ENCODE measurements at regions not wholly inside any gene's neighbourhood (a gene's known extent, or its start where the extent isn't known, plus 50 kb on each side); places are given as distances from the start of the nearest gene placed in this dataset.
"Not testable (repeated sequence)": the region's sequence is repeated elsewhere in the genome, so short reads cannot be mapped to it uniquely, and the experiment has no call there.

DNA sequence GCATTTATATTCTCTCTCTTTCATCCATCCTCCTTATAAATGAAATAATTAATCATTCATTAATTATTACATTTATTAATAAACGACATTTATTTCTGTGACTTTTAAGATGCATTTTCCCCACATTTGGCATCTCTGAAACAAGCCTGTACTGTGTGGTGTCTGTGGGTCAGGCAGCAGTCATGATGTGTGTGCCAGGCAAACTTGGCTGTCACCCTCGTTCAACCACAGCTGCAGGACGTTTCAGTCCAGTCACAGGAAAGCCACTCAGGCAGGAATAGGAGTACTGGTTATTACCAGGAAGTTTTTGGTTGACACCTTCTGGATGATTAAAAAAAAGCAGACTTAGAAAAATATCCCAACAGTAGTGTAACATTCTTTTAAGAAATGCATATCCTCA, 175.6 kb upstream of the LRRC61 start:
- H2AFZ ChIP-seq (ENCODE audit: low read depth, low read length); H4K20me1 ChIP-seq (ENCODE audit: insufficient read depth, low read length); H3K9me3 ChIP-seq (ENCODE audit: insufficient read depth, low read length, severe bottlenecking); H3K4me2 ChIP-seq (ENCODE audit: insufficient read depth, low read length); H3K79me2 ChIP-seq (ENCODE audit: insufficient read depth, low read length); H3K27ac ChIP-seq (ENCODE audit: low read length); H3K36me3 ChIP-seq (ENCODE audit: insufficient read depth, low read length); H3K9ac ChIP-seq (ENCODE audit: low read depth, low read length); H3K27me3 ChIP-seq (ENCODE audit: insufficient read depth, low read length, poor library complexity); ATAC-seq (ENCODE audit: insufficient read depth, low read depth); H3K4me1 ChIP-seq (ENCODE audit: insufficient read depth, low read length); DNase-seq; H3K4me3 ChIP-seq (ENCODE audit: low read depth in 1 of 2, low read length in 2 of 2): not testable (repeated sequence)

DNA sequence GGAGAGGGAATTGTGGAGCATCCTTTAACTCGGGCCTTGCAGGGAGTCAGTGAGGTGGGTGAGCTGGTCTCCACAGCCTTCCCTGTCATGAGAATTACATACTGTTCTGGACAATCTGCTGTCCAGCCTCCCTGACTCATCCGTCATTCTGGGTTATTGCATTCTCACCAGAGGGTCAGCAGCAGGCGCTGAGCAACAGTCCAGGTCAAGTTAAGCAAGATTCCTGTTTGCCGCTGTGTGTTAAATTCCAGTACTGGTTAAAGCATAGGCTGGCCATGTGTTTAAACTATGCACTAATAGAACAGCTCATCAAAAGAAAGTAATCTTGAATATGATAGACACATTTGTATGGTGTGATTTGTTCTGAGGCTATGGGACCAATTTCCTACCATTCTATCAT, 167.1 kb upstream of the LRRC61 start:
- H3K9me3 ChIP-seq (ENCODE audit: insufficient read depth, low read length, severe bottlenecking); H3K36me3 ChIP-seq (ENCODE audit: insufficient read depth, low read length); DNase-seq; H3K9ac ChIP-seq (ENCODE audit: low read depth, low read length); H3K4me1 ChIP-seq (ENCODE audit: insufficient read depth, low read length); H3K4me3 ChIP-seq (ENCODE audit: low read depth in 1 of 2, low read length in 2 of 2); H3K79me2 ChIP-seq (ENCODE audit: insufficient read depth, low read length); H2AFZ ChIP-seq (ENCODE audit: low read depth, low read length); H4K20me1 ChIP-seq (ENCODE audit: insufficient read depth, low read length); ATAC-seq (ENCODE audit: insufficient read depth, low read depth); H3K27ac ChIP-seq (ENCODE audit: low read length); H3K27me3 ChIP-seq (ENCODE audit: insufficient read depth, low read length, poor library complexity); H3K4me2 ChIP-seq (ENCODE audit: insufficient read depth, low read length): not testable (repeated sequence)

DNA sequence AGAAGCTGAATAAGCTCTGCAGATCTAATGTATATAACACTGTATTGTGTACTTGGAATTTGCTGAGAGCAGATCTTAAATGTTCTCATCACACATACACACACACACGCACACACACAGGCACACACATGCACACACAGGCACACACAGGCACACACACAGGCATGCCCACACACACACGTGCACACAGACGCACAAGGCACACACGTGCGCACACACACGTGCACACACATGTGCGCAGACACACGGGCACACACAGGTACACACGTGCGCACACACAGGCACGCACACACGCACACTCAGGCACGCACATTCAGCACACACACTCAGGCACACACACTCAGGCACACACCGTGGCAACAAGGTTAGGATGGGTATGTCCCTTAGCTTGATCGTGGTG, 164.5 kb upstream of the LRRC61 start:
- DNase-seq; H3K79me2 ChIP-seq (ENCODE audit: insufficient read depth, low read length); H3K4me3 ChIP-seq (ENCODE audit: low read depth in 1 of 2, low read length in 2 of 2); H3K27ac ChIP-seq (ENCODE audit: low read length); H3K4me1 ChIP-seq (ENCODE audit: insufficient read depth, low read length); ATAC-seq (ENCODE audit: insufficient read depth, low read depth); H3K9ac ChIP-seq (ENCODE audit: low read depth, low read length); H3K27me3 ChIP-seq (ENCODE audit: insufficient read depth, low read length, poor library complexity); H3K9me3 ChIP-seq (ENCODE audit: insufficient read depth, low read length, severe bottlenecking); H3K36me3 ChIP-seq (ENCODE audit: insufficient read depth, low read length); H3K4me2 ChIP-seq (ENCODE audit: insufficient read depth, low read length); H4K20me1 ChIP-seq (ENCODE audit: insufficient read depth, low read length); H2AFZ ChIP-seq (ENCODE audit: low read depth, low read length): not testable (repeated sequence)

DNA sequence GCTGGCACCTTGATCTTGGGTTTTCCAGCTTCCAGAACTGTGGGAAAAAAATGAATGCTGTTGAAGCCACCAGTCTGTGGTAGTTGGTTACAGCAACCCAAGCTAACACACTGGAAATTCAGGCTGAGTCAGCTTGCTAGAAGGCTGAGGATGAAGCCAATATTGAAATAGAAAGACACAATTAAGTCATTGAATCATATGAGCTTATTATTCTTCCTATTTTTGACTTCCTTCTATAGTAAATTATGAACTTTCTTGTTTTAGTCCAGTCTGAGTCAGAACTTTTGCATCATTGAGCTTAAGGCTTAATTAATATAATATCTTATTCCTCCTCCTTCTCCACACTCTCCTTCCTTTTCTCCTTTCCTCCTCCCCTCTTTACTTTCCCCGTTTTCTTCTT, 153.6 kb upstream of the LRRC61 start:
- not testable (repeated sequence) for H4K20me1 ChIP-seq (ENCODE audit: insufficient read depth, low read length); ATAC-seq (ENCODE audit: insufficient read depth, low read depth); H3K9ac ChIP-seq (ENCODE audit: low read depth, low read length); DNase-seq; H2AFZ ChIP-seq (ENCODE audit: low read depth, low read length); H3K27ac ChIP-seq (ENCODE audit: low read length); H3K4me2 ChIP-seq (ENCODE audit: insufficient read depth, low read length); H3K9me3 ChIP-seq (ENCODE audit: insufficient read depth, low read length, severe bottlenecking); H3K79me2 ChIP-seq (ENCODE audit: insufficient read depth, low read length); H3K27me3 ChIP-seq (ENCODE audit: insufficient read depth, low read length, poor library complexity); H3K4me1 ChIP-seq (ENCODE audit: insufficient read depth, low read length); H3K36me3 ChIP-seq (ENCODE audit: insufficient read depth, low read length); H3K4me3 ChIP-seq (ENCODE audit: low read depth in 1 of 2, low read length in 2 of 2)

DNA sequence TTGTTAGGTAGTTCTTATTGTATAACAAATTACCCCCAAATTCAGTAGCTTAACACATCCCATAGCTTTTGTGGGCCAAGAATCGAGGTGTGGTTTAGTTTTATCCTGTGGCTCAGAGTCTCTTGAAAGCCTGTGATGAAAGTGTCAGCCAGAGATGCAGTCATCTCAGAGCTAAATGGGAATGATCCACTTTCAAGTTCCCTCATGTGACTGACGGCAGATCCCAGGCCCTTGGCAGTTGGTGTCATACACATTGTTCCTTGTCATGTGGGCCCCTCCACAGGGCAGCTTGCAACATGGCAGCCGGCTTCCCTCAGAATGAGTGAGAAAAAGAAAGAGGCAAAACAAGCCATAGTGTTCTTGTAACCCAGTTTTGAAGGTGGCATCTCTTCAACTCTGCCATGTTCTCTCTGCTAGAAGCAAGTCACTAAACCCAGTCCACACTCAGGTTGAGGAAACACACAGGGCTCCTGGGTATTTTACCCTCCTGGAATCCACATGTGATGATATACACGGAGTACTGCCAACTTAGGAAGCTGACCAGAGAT, 153.1 kb upstream of the LRRC61 start:
- not testable (repeated sequence) for H3K4me3 ChIP-seq (ENCODE audit: low read depth in 1 of 2, low read length in 2 of 2); H3K4me2 ChIP-seq (ENCODE audit: insufficient read depth, low read length); ATAC-seq (ENCODE audit: insufficient read depth, low read depth); DNase-seq; H2AFZ ChIP-seq (ENCODE audit: low read depth, low read length); H4K20me1 ChIP-seq (ENCODE audit: insufficient read depth, low read length); H3K27me3 ChIP-seq (ENCODE audit: insufficient read depth, low read length, poor library complexity); H3K36me3 ChIP-seq (ENCODE audit: insufficient read depth, low read length); H3K4me1 ChIP-seq (ENCODE audit: insufficient read depth, low read length); H3K79me2 ChIP-seq (ENCODE audit: insufficient read depth, low read length); H3K27ac ChIP-seq (ENCODE audit: low read length); H3K9ac ChIP-seq (ENCODE audit: low read depth, low read length); H3K9me3 ChIP-seq (ENCODE audit: insufficient read depth, low read length, severe bottlenecking)

DNA sequence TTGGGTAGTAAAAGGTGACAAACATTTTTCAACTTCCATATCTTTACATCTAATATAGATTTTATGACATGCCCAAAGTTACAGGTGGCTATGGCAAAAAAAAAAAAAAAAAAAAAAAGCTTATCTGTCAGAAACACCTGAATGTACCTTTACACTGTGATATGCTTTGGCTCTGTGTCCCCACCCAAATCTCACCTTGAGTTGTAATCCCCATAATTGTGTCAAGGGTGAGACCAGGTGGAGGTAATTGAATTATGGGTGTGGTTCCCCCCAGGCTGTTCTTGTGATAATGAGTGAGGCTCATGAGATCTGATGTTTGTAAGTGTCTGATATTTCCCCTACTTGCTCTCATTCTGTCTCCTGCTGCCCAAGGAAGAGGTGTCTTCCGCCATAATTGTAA, 139.6 kb upstream of the LRRC61 start:
- H3K36me3 ChIP-seq (ENCODE audit: insufficient read depth, low read length); ATAC-seq (ENCODE audit: insufficient read depth, low read depth): not testable (repeated sequence)

DNA sequence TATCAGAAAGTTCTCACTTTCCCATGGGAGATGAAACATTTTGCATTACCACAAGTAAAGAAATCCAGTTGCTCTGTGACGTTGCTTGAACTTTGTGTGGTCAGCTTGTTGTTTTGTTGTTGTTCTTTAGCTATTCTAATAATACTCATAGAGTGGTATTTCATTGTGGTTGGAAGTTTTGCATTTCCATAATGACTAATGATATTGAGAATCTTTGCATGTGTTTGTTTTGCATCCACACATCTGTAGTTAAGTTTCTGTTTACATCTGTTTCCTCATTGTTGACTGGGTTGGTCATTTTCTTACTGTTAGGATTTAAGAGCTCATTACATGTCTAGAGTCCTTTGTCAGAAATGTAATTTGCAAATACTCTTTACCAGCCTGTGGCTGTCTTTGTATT, 133.2 kb upstream of the LRRC61 start:
- not testable (repeated sequence) for H3K27ac ChIP-seq (ENCODE audit: low read length); DNase-seq

More for the DNA sequence above, 139.6 kb upstream of the LRRC61 start:
- H3K27me3 ChIP-seq (ENCODE audit: insufficient read depth, low read length, poor library complexity); H4K20me1 ChIP-seq (ENCODE audit: insufficient read depth, low read length); H3K79me2 ChIP-seq (ENCODE audit: insufficient read depth, low read length); DNase-seq; H2AFZ ChIP-seq (ENCODE audit: low read depth, low read length); H3K9me3 ChIP-seq (ENCODE audit: insufficient read depth, low read length, severe bottlenecking); H3K9ac ChIP-seq (ENCODE audit: low read depth, low read length); H3K4me3 ChIP-seq (ENCODE audit: low read depth in 1 of 2, low read length in 2 of 2); H3K4me2 ChIP-seq (ENCODE audit: insufficient read depth, low read length); H3K4me1 ChIP-seq (ENCODE audit: insufficient read depth, low read length); H3K27ac ChIP-seq (ENCODE audit: low read length): not testable (repeated sequence)

DNA sequence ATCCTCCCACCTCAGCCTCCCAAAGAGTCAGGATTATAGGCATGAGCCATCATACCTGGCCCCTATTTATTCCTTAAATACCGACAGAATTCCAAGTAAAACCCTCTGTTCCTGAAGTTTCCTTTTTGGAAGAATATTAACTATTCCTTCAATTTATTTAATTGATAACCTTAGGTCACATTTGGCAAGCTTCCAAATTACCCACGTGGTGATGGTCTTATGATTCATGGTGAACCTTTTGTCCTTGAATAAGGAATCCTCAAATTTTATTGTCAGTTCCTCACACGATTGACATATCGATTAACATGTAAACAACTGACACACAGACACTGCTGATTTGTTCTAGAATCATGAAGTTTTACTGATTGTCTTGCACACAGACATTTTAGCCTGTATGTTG, 130.6 kb upstream of the LRRC61 start:
- DNase-seq; H3K4me1 ChIP-seq (ENCODE audit: insufficient read depth, low read length); H3K27ac ChIP-seq (ENCODE audit: low read length); H2AFZ ChIP-seq (ENCODE audit: low read depth, low read length); H3K4me3 ChIP-seq (ENCODE audit: low read depth in 1 of 2, low read length in 2 of 2); H3K27me3 ChIP-seq (ENCODE audit: insufficient read depth, low read length, poor library complexity); ATAC-seq (ENCODE audit: insufficient read depth, low read depth); H3K9me3 ChIP-seq (ENCODE audit: insufficient read depth, low read length, severe bottlenecking); H3K9ac ChIP-seq (ENCODE audit: low read depth, low read length); H3K79me2 ChIP-seq (ENCODE audit: insufficient read depth, low read length); H3K36me3 ChIP-seq (ENCODE audit: insufficient read depth, low read length); H3K4me2 ChIP-seq (ENCODE audit: insufficient read depth, low read length); H4K20me1 ChIP-seq (ENCODE audit: insufficient read depth, low read length): not testable (repeated sequence)

More for the DNA sequence above, 133.2 kb upstream of the LRRC61 start:
- not testable (repeated sequence) for H3K9ac ChIP-seq (ENCODE audit: low read depth, low read length); ATAC-seq (ENCODE audit: insufficient read depth, low read depth); H3K9me3 ChIP-seq (ENCODE audit: insufficient read depth, low read length, severe bottlenecking); H4K20me1 ChIP-seq (ENCODE audit: insufficient read depth, low read length); H3K4me3 ChIP-seq (ENCODE audit: low read depth in 1 of 2, low read length in 2 of 2); H3K36me3 ChIP-seq (ENCODE audit: insufficient read depth, low read length); H3K4me1 ChIP-seq (ENCODE audit: insufficient read depth, low read length); H3K4me2 ChIP-seq (ENCODE audit: insufficient read depth, low read length); H2AFZ ChIP-seq (ENCODE audit: low read depth, low read length); H3K27me3 ChIP-seq (ENCODE audit: insufficient read depth, low read length, poor library complexity); H3K79me2 ChIP-seq (ENCODE audit: insufficient read depth, low read length)
